HG03354 (cell line): ENCODE measurements at regions not wholly inside any gene's neighbourhood (a gene's known extent, or its start where the extent isn't known, plus 50 kb on each side); places are given as distances from the start of the nearest gene placed in this dataset.

Source experiments
- ATAC-seq: cut with Tn5 transposase; IDR thresholded peaks from one replicate; pipeline ENCODE4 v1.9.1; 2021; ENCODE audit warnings: mild to moderate bottlenecking; ENCODE audit not compliant: unreplicated experiment, poor library complexity, severe bottlenecking

- no peak for ATAC-seq
Measured at GRCh38 chr2:150320608-150321007, 166.9 kb downstream of the RND3 start.

DNA sequence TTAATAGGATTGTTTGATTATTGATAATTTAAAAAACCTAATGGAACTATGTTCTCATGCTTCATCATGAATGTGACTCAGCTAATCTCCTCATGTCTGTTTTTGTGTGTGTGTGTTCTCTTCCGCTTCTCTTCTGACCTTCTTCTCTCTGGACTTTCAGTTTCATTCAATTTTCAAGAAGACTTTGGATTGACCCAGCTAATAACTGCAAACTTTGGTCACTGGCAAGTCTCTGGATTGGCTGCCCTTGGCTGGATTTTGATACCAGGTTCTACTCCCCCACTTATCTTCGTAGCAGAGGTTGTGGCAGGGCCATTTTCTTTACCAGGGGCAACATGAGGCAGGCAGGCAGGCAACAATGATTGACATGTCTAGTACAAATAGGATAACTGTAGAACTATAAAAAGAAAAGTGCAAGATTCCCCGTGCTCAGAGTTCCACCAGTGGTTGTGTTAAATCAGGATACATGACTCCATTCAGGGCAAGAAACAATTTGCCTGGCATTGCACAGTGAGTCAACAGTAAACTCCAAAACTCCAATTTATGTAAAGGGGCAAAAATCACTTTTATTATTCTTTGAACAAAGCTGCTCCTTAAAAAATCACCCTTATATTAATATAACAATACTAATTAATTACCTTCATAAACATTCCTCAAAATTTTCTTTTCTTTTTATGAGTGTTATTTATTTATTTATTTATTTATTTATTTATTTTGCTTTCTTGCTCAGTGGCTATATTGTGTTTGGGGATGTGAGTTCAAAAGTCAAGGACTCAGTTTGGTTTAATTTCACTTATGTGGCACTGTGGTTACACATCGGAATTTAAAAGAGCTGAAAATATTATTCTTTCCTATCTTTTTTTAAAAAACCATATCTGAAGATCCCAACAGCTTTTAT is 167.6 kb downstream of the RND3 start:
- no peak for ATAC-seq

DNA sequence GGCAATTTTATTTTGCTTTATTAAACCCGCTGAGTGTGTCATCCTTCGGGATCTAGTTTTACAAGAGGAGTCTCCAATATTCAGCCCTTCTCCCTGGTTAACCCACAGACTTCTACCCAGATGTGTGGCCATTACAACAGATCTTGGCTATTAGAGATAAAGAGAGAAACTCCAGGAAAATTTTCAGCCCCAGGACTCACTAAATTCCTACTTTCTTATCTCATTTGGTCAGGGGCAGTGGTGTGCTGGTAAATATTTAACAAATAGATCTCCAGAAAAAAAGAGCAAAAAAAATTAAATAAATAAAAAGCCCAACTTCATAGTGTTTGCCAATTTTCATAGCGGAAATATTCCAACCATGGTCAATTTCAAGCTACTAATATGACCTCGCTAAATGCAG is 168.4 kb downstream of the RND3 start:
- ATAC-seq: no peak

DNA sequence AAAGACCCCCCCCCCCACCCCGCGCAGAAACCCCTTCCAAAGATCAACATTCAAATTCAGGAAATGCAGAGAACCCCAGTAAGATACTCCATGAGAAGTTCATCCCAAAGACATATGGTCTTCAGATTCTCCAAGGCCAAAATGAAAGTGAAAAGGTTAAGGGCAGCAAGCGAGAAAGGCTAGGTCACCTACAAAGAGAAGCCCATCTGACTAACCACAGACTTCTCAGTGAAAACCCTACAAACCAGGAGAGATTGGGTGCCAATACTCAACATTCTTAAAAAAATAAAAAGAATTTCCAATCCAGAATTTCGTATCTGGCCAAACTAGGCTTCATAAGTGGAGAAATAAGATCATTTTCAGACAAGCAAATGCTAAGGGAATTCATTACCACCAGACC is 175.2 kb downstream of the RND3 start:
- no peak for ATAC-seq

DNA sequence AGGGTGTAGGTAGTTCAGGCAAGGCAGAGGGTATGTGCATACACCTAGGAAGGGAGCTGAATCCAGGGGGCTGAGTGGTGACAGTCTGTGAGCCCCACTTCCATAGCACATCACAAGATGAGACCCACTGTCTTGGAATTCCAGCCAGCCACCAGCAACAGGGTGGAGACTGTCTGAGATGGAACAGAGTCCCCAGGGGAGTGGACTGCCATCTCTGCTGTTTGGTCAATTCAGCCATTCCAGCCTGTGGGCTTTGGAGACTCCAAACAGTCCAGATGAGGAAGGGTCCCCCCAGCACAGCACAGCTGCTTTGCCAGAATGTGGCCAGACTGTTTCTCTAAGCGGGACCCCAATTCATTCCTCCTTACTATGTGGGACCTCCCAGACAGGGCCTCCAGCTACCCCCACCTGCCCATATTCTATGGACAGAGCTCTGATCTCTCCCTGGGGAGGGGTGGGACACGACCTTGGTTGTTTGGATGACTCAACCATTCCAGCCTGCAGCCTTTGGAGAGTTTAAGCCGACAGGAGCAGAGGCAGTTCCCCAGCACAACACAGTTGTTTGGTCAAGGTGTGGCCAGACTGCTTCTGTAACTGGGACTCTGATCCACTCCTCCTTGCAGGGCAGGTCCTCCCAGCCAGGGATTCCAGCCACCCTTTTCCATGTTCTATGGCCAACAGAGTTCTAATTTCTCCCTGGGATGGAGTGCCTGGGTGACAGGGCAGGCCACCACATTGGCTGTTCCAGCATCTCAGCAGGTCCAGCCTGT is 178.0 kb downstream of the RND3 start:
- ATAC-seq: no peak

DNA sequence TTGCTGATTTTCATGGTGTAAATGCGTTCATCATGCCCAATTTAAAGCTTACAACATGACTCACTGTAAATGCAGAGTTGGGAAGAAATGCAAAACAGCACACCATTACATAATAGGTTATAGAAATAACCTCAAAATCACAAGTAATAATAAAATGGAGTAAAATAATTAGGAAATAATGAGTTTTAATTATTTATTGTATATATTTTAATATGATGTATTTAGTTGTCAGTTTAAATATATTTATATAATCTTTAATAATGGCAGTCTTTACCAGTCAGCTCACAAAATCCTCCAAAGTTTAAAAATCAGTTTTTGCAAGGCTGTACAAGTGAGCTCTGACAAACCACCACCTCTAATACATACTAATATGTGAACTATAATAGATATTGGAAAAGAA is 180.2 kb downstream of the RND3 start:
- no peak for ATAC-seq

DNA sequence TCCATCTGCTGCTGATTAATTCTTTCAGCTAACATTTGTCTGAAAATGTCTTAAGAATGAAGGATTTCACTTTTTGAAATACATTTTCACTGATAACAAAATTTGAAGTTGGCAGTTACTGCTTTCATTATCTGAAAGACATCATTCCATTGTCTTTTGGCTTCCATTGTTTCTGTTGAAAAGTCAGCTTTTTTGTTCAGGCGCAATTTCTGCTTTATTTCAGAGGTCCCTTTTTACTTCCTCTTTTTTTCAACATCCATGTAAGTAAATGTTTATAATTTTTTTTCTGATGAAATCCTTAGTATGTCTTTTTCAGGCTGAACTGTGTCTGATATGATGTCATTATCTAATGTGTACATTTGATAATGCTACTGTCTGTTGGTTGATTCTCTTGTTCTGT is 184.2 kb downstream of the RND3 start:
- no peak for ATAC-seq

DNA sequence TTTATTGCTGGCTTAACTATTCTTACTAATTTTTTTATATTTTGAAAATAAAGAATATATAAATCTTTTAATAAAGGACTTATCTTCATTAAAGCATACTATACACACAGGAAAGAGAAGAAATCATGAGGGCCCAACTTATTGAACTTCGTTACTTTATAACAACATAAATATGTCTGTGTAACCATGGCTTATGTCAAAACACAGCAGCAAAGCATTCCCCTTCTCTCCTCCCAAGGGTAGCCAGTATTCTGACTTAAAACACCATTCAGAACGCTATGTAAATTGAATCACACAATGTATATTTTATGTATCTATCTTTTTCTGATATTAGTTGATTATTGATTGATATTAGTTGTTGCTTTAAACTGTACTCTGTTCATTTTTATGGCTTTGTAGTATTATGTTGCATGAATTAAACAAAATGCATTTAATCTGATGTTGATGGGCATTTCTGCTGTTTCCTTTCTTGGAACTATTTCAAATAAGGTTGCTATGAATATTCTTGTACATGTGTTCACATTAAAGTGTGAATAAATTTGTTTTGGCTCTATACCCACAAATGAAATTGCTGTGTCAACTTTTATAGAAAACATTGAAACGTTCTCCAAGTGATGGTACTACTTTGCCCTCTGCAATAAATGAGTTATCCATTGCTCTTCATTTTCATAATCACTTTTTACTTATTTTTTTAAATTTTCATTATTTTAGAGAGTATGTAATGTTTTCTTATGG is 188.7 kb downstream of the RND3 start:
- ATAC-seq: no peak

GRCh38 chr2:150296770-150297546 is 190.5 kb downstream of the RND3 start:
- ATAC-seq: no peak

DNA sequence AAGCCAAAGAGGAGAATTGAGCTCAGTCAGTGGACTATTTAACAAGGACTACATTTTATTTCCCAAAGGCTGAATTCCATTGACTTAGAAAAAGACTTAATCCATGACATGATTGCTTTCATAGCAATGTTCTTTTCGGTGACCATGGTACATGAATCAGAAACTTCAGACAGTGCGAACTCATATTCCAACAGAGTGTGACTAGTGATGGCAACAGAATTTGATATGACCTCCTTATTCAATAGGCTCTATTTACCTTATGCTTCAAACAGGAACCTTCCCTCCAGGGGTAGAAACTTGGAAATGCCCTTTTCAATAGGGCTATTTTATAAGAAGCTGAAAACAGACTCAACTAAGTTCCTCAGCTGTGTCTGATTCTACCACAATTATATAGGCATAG is 191.9 kb downstream of the RND3 start:
- ATAC-seq: no peak

DNA sequence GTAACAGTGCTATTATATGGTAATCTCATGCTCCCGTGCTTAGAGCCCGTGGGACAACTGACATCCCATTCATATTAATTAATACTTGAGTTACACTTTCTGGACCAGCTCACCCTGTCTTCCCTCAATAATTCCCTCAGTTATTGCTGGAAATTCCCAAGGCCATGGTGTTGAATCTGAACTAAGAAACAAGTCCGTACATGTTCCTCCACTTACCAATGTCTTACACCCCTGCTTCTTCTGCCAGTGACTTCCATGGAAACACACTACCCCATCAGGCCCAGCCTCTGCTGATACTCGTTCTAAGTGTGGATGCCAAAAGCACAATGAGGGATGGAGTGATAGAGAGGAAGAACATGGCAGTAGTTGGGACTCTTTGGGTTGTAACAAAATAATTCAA is 193.7 kb downstream of the RND3 start:
- no peak for ATAC-seq

- no peak for ATAC-seq
Measured at GRCh38 chr2:150292807-150293206, 194.7 kb downstream of the RND3 start.

DNA sequence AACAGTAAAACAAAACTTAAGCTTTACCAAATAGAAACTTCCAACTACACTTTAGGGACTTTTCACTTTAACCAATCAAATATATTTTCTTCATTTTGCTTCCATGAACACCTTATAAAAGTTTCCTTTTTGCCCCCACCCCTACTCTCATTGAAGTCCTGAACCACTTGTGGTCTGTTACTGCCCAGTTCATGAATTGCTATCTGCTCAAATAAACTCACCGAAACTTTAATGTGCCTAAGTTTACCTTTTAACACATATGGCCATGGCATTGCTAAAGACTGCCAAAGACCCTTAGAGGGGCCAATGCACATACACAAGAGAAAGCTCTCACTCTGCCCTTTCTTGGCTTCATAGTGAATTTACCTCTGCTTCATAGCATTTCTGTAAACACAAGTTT is 195.3 kb downstream of the RND3 start:
- no peak for ATAC-seq

- no peak for ATAC-seq
Measured at GRCh38 chr2:150286730-150287362, 200.6 kb downstream of the RND3 start.

DNA sequence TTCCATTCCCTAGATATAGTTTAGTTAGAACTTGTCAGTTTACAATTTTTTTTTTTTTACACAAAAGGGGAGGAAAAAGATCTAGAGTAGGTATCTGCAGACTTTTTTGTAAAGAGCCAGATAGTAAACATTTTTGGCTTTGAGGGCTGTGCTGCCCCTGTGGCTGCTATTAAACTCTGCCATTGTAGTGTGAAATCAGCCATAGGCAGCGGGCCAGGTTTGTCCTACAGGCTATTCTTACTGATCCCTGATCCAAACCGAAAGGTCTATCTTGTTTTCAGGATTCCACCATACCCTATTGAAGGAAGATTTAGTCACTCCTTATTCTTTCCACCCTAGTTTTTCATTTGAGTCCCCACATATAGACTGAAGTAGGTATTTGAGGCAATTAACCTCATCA is 203.4 kb downstream of the RND3 start:
- ATAC-seq: no peak

DNA sequence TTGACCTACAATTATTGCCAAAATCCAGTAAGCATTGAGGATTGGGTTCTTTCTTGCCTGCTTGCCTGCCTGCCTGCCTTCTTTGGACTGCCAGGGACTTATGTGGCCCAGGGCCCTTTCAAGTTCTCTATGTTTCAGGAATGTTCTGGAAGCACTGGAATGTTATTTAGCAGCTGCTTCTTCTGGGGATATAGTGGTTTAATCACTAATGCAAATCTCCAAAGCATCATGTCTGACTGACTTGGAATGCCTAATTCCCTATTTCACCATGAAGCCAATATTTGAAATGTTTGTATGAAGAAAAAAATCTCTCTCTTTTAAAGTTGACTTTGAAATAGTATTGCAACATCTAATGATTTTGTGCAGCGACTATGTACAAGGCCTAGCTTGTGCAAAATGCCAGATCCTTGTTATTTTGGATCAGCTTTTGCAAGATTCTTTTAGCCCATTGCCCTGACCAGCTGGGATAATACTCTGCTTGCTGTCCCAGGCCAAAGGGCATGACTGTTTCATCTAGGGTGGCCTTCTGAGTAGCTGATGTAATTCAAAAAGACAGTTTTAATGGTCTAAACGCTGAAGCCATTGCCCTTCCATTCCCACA is 204.6 kb downstream of the RND3 start:
- ATAC-seq: no peak

- no peak for ATAC-seq
Measured at GRCh38 chr2:150282357-150282756, 205.1 kb downstream of the RND3 start.

DNA sequence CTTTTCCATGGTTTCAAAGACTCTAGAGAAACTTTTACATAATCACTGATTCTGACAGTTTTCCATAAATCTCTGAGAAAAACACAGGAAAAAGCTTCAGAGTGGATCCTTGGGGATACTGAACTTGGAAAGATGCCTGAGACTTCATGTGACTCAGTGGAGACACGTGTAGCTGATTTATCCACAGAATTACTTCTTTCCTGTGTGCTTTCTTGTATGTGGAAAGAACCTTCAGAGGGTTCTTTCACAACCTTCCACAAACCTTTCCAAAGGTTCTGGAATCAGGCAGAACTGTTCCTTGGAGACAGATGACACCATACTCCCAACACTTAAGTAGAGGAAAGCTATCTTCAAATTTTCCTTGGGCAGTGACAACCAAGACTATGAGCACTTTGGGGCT is 207.2 kb downstream of the RND3 start:
- ATAC-seq: no peak

DNA sequence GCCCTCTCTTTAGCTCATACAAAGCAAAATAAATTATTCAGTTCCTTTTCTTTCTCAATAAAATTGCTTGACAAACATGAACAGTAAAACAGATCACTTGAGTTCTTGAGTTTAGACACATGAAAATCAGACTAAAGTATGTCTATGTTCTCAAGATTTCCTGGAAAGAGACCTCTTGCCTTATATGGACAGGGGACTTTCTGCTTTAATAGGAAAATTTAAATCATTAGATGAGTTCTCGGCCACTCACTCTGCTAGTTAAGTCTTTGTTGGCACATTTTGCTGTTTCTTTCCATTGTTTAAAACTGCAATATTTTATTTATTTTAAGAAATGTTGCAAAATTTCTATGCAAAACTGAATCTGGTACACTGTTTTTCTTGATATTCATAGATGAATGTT is 207.8 kb downstream of the RND3 start:
- no peak for ATAC-seq
